ENCODE measurements at regions not wholly inside any gene's neighbourhood (a gene's known extent, or its start where the extent isn't known, plus 50 kb on each side); places are given as distances from the start of the nearest gene placed in this dataset.
A peak's percentile ranks its signal among the peaks of the same experiment; 100 is the strongest.

DNA sequence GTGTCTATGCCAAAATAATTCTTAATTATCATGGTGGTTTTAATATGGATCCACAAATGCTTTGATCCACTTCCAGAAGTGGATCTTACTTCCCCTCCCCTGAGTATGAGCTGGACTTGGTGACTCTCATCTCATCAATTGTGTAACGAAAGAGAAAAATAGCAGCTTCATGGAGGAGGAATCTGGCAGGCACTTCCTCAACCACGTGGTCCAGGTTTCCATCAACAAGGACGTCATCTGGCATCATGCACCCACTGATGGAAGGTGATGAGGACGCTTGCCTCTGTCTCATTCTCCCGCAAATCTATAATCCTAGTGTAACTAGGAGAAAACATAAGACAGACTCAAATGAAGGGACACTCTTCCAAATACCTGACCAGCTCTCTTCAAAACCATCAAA, 54.6 kb upstream of the S1PR3 start:
- no peak overlapping the region for H3K4me3 ChIP-seq (ENCODE audit: control insufficient read depth, low read depth, low read length)
- DNase-seq (ENCODE audit: low read depth): peak; percentile 67
- TF ChIP-seq, protein P1, sequence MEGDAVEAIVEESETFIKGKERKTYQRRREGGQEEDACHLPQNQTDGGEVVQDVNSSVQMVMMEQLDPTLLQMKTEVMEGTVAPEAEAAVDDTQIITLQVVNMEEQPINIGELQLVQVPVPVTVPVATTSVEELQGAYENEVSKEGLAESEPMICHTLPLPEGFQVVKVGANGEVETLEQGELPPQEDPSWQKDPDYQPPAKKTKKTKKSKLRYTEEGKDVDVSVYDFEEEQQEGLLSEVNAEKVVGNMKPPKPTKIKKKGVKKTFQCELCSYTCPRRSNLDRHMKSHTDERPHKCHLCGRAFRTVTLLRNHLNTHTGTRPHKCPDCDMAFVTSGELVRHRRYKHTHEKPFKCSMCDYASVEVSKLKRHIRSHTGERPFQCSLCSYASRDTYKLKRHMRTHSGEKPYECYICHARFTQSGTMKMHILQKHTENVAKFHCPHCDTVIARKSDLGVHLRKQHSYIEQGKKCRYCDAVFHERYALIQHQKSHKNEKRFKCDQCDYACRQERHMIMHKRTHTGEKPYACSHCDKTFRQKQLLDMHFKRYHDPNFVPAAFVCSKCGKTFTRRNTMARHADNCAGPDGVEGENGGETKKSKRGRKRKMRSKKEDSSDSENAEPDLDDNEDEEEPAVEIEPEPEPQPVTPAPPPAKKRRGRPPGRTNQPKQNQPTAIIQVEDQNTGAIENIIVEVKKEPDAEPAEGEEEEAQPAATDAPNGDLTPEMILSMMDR (conservative IDR thresholded peaks at IDR 0.05; ENCODE audit: control insufficient read depth, insufficient read depth, low read depth, low read length): no peak

DNA sequence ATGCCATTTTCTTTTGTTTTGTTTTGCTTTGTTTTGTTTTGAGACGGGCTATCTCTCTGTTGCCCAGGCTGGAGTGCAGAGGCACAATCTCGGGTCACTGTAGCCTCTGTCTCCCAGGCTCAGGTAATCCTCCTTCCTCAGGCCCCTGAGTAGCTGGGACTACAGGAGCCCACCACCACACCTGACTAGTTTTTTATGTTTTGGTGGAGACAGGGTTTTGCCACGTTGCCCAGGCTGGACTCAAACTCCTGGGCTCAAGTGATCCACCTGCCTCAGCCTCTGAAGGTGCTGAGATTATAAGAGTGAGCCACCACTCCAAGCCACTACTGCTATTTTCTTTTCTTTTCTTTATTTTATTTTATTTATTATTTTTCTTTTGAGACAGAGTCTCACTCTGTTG, 54.0 kb upstream of the S1PR3 start:
- TF ChIP-seq, protein P1 (conservative IDR thresholded peaks at IDR 0.05; ENCODE audit: control insufficient read depth, insufficient read depth, low read depth, low read length): no peak
- DNase-seq (ENCODE audit: low read depth): no peak
- H3K4me3 ChIP-seq (ENCODE audit: control insufficient read depth, low read depth, low read length): no peak overlapping the region

DNA sequence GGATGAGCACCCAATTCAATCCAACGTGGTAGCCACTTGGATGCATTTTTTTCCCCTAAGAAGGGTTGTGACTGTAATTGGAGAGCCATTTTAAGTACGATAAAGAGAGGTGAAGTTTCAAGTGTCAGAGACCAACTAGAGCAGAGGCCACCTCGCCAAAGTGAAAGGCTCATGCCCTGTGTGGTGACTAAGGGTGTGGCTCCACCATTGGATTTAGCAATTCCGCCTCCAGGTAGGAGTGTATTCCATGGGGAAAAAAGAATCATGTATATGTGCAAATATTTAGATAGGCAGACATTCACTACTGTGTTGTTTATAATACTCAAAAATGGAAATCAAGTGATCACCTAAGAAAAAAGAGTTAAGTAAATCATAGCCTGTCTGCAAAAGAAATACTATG, 53.1 kb upstream of the S1PR3 start:
- DNase-seq (ENCODE audit: low read depth): no peak
- TF ChIP-seq, protein P1 (conservative IDR thresholded peaks at IDR 0.05; ENCODE audit: control insufficient read depth, insufficient read depth, low read depth, low read length): no peak
- no peak overlapping the region for H3K4me3 ChIP-seq (ENCODE audit: control insufficient read depth, low read depth, low read length)

Measured in fibroblast of mammary gland (primary cell).